HG03045 (cell line): ENCODE measurements at regions not wholly inside any gene's neighbourhood (a gene's known extent, or its start where the extent isn't known, plus 50 kb on each side); places are given as distances from the start of the nearest gene placed in this dataset.
"Not testable (repeated sequence)": the region's sequence is repeated elsewhere in the genome, so short reads cannot be mapped to it uniquely, and the experiment has no call there.

Experiments used
- ATAC-seq: cut with Tn5 transposase; IDR thresholded peaks from one replicate; pipeline ENCODE4 v1.9.1; 2021; ENCODE audit warnings: mild to moderate bottlenecking, moderate library complexity; ENCODE audit not compliant: unreplicated experiment

- ATAC-seq, result no peak
These were observed 303.5 kb upstream of the SFSWAP start for GRCh38 chr12:131407221-131408035.

- ATAC-seq, result no peak
These were observed 302.9 kb upstream of the SFSWAP start for GRCh38 chr12:131408036-131408365.

- no peak for ATAC-seq
These were observed 302.4 kb upstream of the SFSWAP start for GRCh38 chr12:131408484-131408883.

GRCh38 chr12:131409211-131409610, 301.7 kb upstream of the SFSWAP start:
- ATAC-seq, result no peak

GRCh38 chr12:131411827-131412226, 299.1 kb upstream of the SFSWAP start:
- ATAC-seq, result not testable (repeated sequence)

GRCh38 chr12:131413006-131413405, 297.9 kb upstream of the SFSWAP start:
- ATAC-seq, result no peak

GRCh38 chr12:131413471-131413870, 297.4 kb upstream of the SFSWAP start:
- no peak for ATAC-seq

- ATAC-seq, result not testable (repeated sequence)
These were observed 296.6 kb upstream of the SFSWAP start for GRCh38 chr12:131414155-131414922.

GRCh38 chr12:131415781-131416180, 295.1 kb upstream of the SFSWAP start:
- ATAC-seq, result no peak

GRCh38 chr12:131418121-131418520, 292.8 kb upstream of the SFSWAP start:
- no peak for ATAC-seq

- ATAC-seq, result no peak
These were observed 292.0 kb upstream of the SFSWAP start for GRCh38 chr12:131418884-131419283.

GRCh38 chr12:131420867-131421447, 289.9 kb upstream of the SFSWAP start:
- no peak for ATAC-seq

- ATAC-seq, result no peak
These were observed 289.2 kb upstream of the SFSWAP start for GRCh38 chr12:131421509-131422186.

GRCh38 chr12:131422187-131422520, 288.7 kb upstream of the SFSWAP start:
- no peak for ATAC-seq

- no peak for ATAC-seq
These were observed 288.1 kb upstream of the SFSWAP start for GRCh38 chr12:131422744-131423143.

- ATAC-seq, result no peak
These were observed 286.6 kb upstream of the SFSWAP start for GRCh38 chr12:131424270-131424669.

- ATAC-seq, result no peak
These were observed 285.5 kb upstream of the SFSWAP start for GRCh38 chr12:131425112-131426075.

- ATAC-seq, result no peak
These were observed 282.7 kb upstream of the SFSWAP start for GRCh38 chr12:131428091-131428685.

GRCh38 chr12:131429221-131429620, 281.7 kb upstream of the SFSWAP start:
- ATAC-seq, result not testable (repeated sequence)

- ATAC-seq, result not testable (repeated sequence)
These were observed 281.2 kb upstream of the SFSWAP start for GRCh38 chr12:131429697-131430096.
